Esophagus mucosa (tissue), 1 donor: ENCODE measurements at regions not wholly inside any gene's neighbourhood (a gene's known extent, or its start where the extent isn't known, plus 50 kb on each side); places are given as distances from the start of the nearest gene placed in this dataset.
"Not testable (repeated sequence)": the region's sequence is repeated elsewhere in the genome, so short reads cannot be mapped to it uniquely, and the experiment has no call there.

Experiments used
- ATAC-seq: fragments of 200-7000 bp; cut with Tn5 transposase; one replicate; pipeline ENCODE4 v1.9.1; 2020
- donor health status: DM: yes; HTN: yes; CAD: no.

- ATAC-seq, result no peak
Observed at GRCh38 chr2:62654876-62655359, 50.6 kb upstream of the EHBP1 start.

- peak; percentile 75 for ATAC-seq
Observed at GRCh38 chr2:62654423-62654791, 51.1 kb upstream of the EHBP1 start.

- peak; percentile 85 for ATAC-seq
Observed at GRCh38 chr2:62653582-62654422, 51.7 kb upstream of the EHBP1 start.

- not testable (repeated sequence) for ATAC-seq
Observed at GRCh38 chr2:62649087-62649486, 56.4 kb upstream of the EHBP1 start.

GRCh38 chr2:62643100-62643471 lies 62.4 kb upstream of the EHBP1 start:
- ATAC-seq, result no peak

- ATAC-seq, result no peak
Observed at GRCh38 chr2:62642429-62643099, 62.9 kb upstream of the EHBP1 start.

- no peak for ATAC-seq
Observed at GRCh38 chr2:62641936-62642335, 63.6 kb upstream of the EHBP1 start.

- ATAC-seq, result no peak
Observed at GRCh38 chr2:62641410-62641843, 64.1 kb upstream of the EHBP1 start.

- ATAC-seq, result no peak
Observed at GRCh38 chr2:62631160-62632085, 74.1 kb upstream of the EHBP1 start.

GRCh38 chr2:62630206-62630605 lies 75.3 kb upstream of the EHBP1 start:
- ATAC-seq, result not testable (repeated sequence)

- ATAC-seq, result not testable (repeated sequence)
Observed at GRCh38 chr2:62629310-62629709, 76.2 kb upstream of the EHBP1 start.

GRCh38 chr2:62627667-62628066 lies 77.8 kb upstream of the EHBP1 start:
- no peak for ATAC-seq

- no peak for ATAC-seq
Observed at GRCh38 chr2:62624855-62625254, 80.7 kb upstream of the EHBP1 start.

GRCh38 chr2:62616486-62616885 lies 89.0 kb upstream of the EHBP1 start:
- ATAC-seq, result not testable (repeated sequence)

GRCh38 chr2:62611854-62612253 lies 93.7 kb upstream of the EHBP1 start:
- ATAC-seq, result no peak

GRCh38 chr2:62605471-62605870 lies 99.5 kb upstream of the TMEM17 start:
- not testable (repeated sequence) for ATAC-seq

- ATAC-seq, result peak; percentile 37
Observed at GRCh38 chr2:62604336-62604735, 98.3 kb upstream of the TMEM17 start.

GRCh38 chr2:62603154-62603712 lies 97.2 kb upstream of the TMEM17 start:
- ATAC-seq, result no peak

- ATAC-seq, result not testable (repeated sequence)
Observed at GRCh38 chr2:62599674-62600410, 93.8 kb upstream of the TMEM17 start.

- no peak for ATAC-seq
Observed at GRCh38 chr2:62597323-62597722, 91.3 kb upstream of the TMEM17 start.

- peak; percentile 44 for ATAC-seq
Observed at GRCh38 chr2:62596061-62596921, 90.3 kb upstream of the TMEM17 start.
